Suprapubic skin (tissue), 4 donors: ENCODE measurements at regions not wholly inside any gene's neighbourhood (a gene's known extent, or its start where the extent isn't known, plus 50 kb on each side); places are given as distances from the start of the nearest gene placed in this dataset.

Experiments used
- EP300 ChIP-seq: sonication (generic); formaldehyde crosslinking; IDR thresholded peaks from one replicate; pipeline ENCODE4 v1.6.1; 2017; ENCODE audit warnings: antibody characterized with exemption
- POLR2A ChIP-seq, 2 donors: fragments of 450-650 bp; IDR thresholded peaks; one replicate each; pipeline ENCODE4 v1.6.1; 2017; ENCODE audit warnings: antibody characterized with exemption in 2 of 2, mild to moderate bottlenecking in 2 of 2, moderate library complexity in 2 of 2
- POLR2AphosphoS5 ChIP-seq, 3 donors: sonication (generic); formaldehyde crosslinking; IDR thresholded peaks; one replicate each; pipeline ENCODE4 v1.6.1; 2017; ENCODE audit warnings: antibody characterized with exemption in 3 of 3
- TF ChIP-seq, protein P1 (sequence below), 2 donors: fragments of 200-600 bp in 1 of 2; fragments of 450-650 bp in 1 of 2; sonication (generic) in 1 of 2; IDR thresholded peaks; one replicate each; pipeline ENCODE4 v1.5.1; 2016 to 2019; ENCODE audit warnings: antibody characterized with exemption in 2 of 2, mild to moderate bottlenecking in 1 of 2, moderate library complexity in 1 of 2

DNA sequence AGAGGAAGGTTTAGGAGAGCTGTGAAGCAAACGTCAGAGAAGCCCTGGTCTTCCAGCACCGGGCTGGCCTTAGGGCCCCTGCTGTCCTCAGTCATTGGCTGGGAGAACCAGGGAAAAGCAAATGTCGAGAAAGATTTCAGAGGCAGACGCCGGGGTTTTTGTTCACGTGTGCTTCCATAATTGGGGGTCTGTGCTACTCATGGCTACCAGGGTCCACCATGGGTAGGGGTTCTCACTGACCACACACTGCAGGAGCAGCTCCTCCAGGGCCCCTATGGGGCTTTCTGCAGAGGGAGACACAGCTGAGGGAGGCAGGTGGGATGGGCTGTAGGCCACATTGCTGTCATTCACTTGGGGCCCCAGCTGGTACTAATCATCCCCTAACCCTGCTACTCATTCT, 291.8 kb upstream of the FOXQ1 start:
- TF ChIP-seq POLR2A (IDR thresholded peaks at IDR 0.05) (no peak), EP300 (no peak), POLR2AphosphoS5 (IDR thresholded peaks at IDR 0.05) (no peak)
- TF ChIP-seq, protein P1, sequence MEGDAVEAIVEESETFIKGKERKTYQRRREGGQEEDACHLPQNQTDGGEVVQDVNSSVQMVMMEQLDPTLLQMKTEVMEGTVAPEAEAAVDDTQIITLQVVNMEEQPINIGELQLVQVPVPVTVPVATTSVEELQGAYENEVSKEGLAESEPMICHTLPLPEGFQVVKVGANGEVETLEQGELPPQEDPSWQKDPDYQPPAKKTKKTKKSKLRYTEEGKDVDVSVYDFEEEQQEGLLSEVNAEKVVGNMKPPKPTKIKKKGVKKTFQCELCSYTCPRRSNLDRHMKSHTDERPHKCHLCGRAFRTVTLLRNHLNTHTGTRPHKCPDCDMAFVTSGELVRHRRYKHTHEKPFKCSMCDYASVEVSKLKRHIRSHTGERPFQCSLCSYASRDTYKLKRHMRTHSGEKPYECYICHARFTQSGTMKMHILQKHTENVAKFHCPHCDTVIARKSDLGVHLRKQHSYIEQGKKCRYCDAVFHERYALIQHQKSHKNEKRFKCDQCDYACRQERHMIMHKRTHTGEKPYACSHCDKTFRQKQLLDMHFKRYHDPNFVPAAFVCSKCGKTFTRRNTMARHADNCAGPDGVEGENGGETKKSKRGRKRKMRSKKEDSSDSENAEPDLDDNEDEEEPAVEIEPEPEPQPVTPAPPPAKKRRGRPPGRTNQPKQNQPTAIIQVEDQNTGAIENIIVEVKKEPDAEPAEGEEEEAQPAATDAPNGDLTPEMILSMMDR (IDR thresholded peaks at IDR 0.05): no peak
